ENCODE measurements at regions not wholly inside any gene's neighbourhood (a gene's known extent, or its start where the extent isn't known, plus 50 kb on each side); places are given as distances from the start of the nearest gene placed in this dataset.
"Not testable (repeated sequence)": the region's sequence is repeated elsewhere in the genome, so short reads cannot be mapped to it uniquely, and the experiment has no call there.

DNA sequence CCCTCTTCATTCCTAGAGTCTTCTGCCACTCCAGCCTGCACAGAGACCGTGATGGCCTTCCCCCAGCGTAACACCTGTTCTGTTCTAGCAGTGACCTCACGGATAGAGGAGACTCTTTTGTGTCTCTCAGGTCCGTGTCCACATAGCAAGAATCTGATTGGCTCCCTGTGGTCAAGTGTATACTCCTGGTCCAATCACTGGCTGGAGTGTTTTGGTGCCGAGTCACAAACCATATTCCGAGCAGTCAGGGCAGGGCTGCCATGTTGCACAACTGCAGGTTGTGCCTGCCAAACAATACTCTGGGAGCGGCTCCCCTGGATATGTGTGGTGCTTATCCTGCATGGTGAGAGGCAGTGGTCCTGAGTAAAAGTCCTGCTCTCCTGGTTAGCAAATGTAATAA, 402.4 kb downstream of the KCNRG start:
- no peak overlapping the region for H3K4me3 Mint-ChIP-seq
- DNase-seq (ENCODE audit: low spot score in 2 of 2) (no peak), ATAC-seq (replicated peaks; ENCODE audit: extremely low read depth, poor library complexity, severe bottlenecking) (no peak)
- no peaks in the 10 kb centered on the region for H3K27me3 Mint-ChIP-seq
- H3K27ac Mint-ChIP-seq (ENCODE audit: low read depth): no peak overlapping the region
- H3K36me3 Mint-ChIP-seq (ENCODE audit: insufficient read depth): no peaks in the 10 kb centered on the region
- peaks cover 30% of the 10 kb centered on the region for H3K4me1 Mint-ChIP-seq
- H3K9me3 Mint-ChIP-seq: no peaks in the 10 kb centered on the region

DNA sequence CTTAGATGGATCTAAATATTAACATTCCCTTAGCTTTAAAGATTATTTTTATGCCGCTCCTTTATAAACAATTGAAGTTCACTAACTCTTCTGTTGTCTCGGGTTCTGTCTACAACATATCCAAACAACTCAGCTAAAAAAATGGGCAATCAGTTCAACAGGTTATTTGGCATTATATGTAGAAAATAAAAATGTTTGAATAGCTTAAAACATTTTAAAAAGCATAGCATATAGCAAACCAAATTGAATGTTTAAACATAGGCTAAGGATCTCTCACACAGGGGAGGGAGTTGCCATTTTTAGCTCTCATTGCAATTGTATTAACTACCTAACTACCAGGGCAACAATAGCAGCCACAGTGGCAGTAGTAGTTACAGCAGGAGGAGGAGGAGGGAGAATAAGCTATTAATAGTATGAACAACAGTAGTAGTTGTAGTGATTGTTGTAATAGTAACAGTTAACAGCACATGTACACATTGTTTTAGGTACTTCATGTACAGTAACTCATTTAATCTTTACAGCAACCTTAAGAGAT, 404.2 kb downstream of the KCNRG start:
- no peak overlapping the region for H3K4me3 Mint-ChIP-seq
- H3K36me3 Mint-ChIP-seq (ENCODE audit: insufficient read depth): no peaks in the 10 kb centered on the region
- ATAC-seq (replicated peaks; ENCODE audit: extremely low read depth, poor library complexity, severe bottlenecking) (no peak), DNase-seq (ENCODE audit: low spot score in 2 of 2) (no peak)
- H3K4me1 Mint-ChIP-seq: peaks cover 40% of the 10 kb centered on the region
- no peak overlapping the region for H3K27ac Mint-ChIP-seq (ENCODE audit: low read depth)
- no peaks in the 10 kb centered on the region for H3K27me3 Mint-ChIP-seq
- H3K9me3 Mint-ChIP-seq: no peaks in the 10 kb centered on the region

DNA sequence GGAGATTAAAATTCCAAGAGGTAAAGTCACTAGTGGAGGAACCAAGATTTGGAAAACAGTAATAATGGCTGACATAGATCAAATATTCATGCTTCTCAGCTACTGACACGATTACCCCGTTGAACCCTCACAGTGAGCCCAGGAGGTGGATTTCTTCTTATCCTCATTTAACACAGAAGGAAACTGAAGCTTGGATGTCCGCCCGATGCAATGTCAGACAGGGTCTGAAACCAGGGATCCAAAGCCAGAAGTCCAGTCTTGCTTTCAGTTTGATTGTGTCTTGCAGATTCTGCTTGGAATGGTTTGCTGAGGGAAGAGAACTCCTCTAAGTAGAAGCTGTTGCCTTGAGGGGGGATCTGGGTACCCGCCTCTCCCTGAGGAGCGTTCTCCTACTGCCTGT, 404.7 kb downstream of the KCNRG start:
- Mint-ChIP-seq H3K36me3 (ENCODE audit: insufficient read depth) (no peaks in the 10 kb centered on the region), H3K4me3 (no peak overlapping the region), H3K4me1 (peaks cover 40% of the 10 kb centered on the region), H3K27ac (ENCODE audit: low read depth) (no peak overlapping the region), H3K27me3 (no peaks in the 10 kb centered on the region), H3K9me3 (no peaks in the 10 kb centered on the region)
- DNase-seq (ENCODE audit: low spot score in 2 of 2) (no peak), ATAC-seq (replicated peaks; ENCODE audit: extremely low read depth, poor library complexity, severe bottlenecking) (no peak)

DNA sequence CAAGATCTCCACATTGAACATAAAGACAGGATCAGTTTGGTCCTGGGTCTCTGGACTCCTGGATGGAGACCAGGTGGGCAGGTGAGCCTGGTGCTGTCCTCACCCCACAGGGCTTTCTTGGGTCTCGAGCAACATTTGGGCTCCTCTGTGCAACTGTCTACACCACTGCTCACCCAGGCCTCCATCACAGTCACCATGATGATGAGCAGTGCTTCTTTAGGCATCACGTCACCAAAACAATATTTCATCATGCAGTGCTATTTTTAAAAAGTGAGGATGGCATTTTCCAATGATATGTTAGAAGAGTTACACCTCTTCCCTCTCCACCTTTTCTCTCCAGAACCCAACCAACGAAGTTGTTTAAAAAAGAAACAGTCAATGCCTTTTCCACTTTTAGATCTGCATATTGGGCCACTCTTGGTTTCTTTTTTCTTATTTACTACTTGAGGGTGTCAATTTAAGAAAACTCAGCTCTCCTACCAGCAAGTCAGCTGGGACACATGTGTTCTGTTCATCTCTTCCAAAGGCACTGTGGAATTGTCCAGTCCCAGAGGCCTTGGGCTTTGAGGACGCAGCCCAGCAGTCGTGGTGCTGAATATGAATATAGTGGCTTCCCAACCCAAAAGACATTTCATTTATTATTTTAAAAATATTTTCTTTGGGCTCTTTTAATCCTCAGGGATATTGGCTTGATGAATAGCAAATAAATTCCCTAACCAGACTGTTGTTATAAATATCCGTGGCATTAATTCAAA, 405.7 kb downstream of the KCNRG start:
- Mint-ChIP-seq H3K4me1 (peaks cover 36% of the 10 kb centered on the region), H3K27ac (ENCODE audit: low read depth) (no peak overlapping the region), H3K36me3 (ENCODE audit: insufficient read depth) (no peaks in the 10 kb centered on the region), H3K27me3 (no peaks in the 10 kb centered on the region), H3K4me3 (no peak overlapping the region), H3K9me3 (no peaks in the 10 kb centered on the region)
- ATAC-seq (replicated peaks; ENCODE audit: extremely low read depth, poor library complexity, severe bottlenecking) (no peak), DNase-seq (ENCODE audit: low spot score in 2 of 2) (no peak)

- peak overlapping the region; percentile 60 for H3K4me3 Mint-ChIP-seq
- peaks cover 38% of the 10 kb centered on the region for H3K4me1 Mint-ChIP-seq
- H3K9me3 Mint-ChIP-seq: no peaks in the 10 kb centered on the region
- peak overlapping the region; percentile 90 for H3K27ac Mint-ChIP-seq (ENCODE audit: low read depth)
- no peaks in the 10 kb centered on the region for H3K27me3 Mint-ChIP-seq
- DNase-seq (ENCODE audit: low spot score in 2 of 2): no peak
- H3K36me3 Mint-ChIP-seq (ENCODE audit: insufficient read depth): no peaks in the 10 kb centered on the region
- no peak for ATAC-seq (replicated peaks; ENCODE audit: extremely low read depth, poor library complexity, severe bottlenecking)
These were observed 406.4 kb downstream of the KCNRG start for GRCh38 chr13:50421473-50422130.

- ATAC-seq (replicated peaks; ENCODE audit: extremely low read depth, poor library complexity, severe bottlenecking) (peak; percentile 96), DNase-seq (ENCODE audit: low spot score in 2 of 2) (peak in 1 of 2 donors; percentile 31)
- peak overlapping the region; percentile 90 for H3K27ac Mint-ChIP-seq (ENCODE audit: low read depth)
- H3K27me3 Mint-ChIP-seq: no peaks in the 10 kb centered on the region
- H3K9me3 Mint-ChIP-seq: no peaks in the 10 kb centered on the region
- peaks cover 47% of the 10 kb centered on the region for H3K4me1 Mint-ChIP-seq
- H3K4me3 Mint-ChIP-seq: peak overlapping the region; percentile 60
- H3K36me3 Mint-ChIP-seq (ENCODE audit: insufficient read depth): peaks cover 4% of the 10 kb centered on the region
These were observed 407.2 kb downstream of the KCNRG start for GRCh38 chr13:50422181-50423148.

DNA sequence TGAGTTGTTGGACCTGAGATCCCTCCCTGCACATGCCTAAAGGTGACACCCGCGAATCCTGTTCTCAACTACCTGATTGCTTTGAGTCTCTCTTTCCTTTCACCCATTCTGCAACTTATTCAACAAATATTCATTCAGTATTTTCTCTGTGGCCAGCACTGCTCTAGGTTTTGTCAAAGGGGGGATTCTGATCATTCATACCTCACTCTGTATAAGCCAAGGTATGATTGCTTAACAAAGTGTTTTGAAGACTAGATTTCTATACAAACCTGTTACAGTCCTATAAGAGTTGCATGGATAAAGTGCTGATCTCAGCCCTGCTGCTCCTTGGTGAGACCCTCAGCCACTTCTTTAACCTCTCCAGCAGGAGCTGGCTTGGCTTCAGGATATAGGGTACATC, 409.7 kb downstream of the KCNRG start:
- H3K4me3 Mint-ChIP-seq: no peak overlapping the region
- no peaks in the 10 kb centered on the region for H3K9me3 Mint-ChIP-seq
- peaks cover 50% of the 10 kb centered on the region for H3K4me1 Mint-ChIP-seq
- H3K27ac Mint-ChIP-seq (ENCODE audit: low read depth): no peak overlapping the region
- H3K36me3 Mint-ChIP-seq (ENCODE audit: insufficient read depth): peaks cover 5% of the 10 kb centered on the region
- DNase-seq (ENCODE audit: low spot score in 2 of 2): no peak
- no peak for ATAC-seq (replicated peaks; ENCODE audit: extremely low read depth, poor library complexity, severe bottlenecking)
- no peaks in the 10 kb centered on the region for H3K27me3 Mint-ChIP-seq

- Mint-ChIP-seq H3K27ac (ENCODE audit: low read depth) (no peak overlapping the region), H3K4me1 (peaks cover 47% of the 10 kb centered on the region), H3K9me3 (no peaks in the 10 kb centered on the region), H3K27me3 (no peaks in the 10 kb centered on the region), H3K4me3 (no peak overlapping the region), H3K36me3 (ENCODE audit: insufficient read depth) (peaks cover 5% of the 10 kb centered on the region)
- no peak for DNase-seq (ENCODE audit: low spot score in 2 of 2)
- no peak for ATAC-seq (replicated peaks; ENCODE audit: extremely low read depth, poor library complexity, severe bottlenecking)
These were observed 410.5 kb downstream of the KCNRG start for GRCh38 chr13:50425772-50426171.

- Mint-ChIP-seq H3K4me1 (peaks cover 40% of the 10 kb centered on the region), H3K36me3 (ENCODE audit: insufficient read depth) (peaks cover 5% of the 10 kb centered on the region), H3K4me3 (peak overlapping the region; percentile 61), H3K27me3 (no peaks in the 10 kb centered on the region), H3K9me3 (no peaks in the 10 kb centered on the region), H3K27ac (ENCODE audit: low read depth) (peak overlapping the region; percentile 92)
- DNase-seq (ENCODE audit: low spot score in 2 of 2) (no peak), ATAC-seq (replicated peaks; ENCODE audit: extremely low read depth, poor library complexity, severe bottlenecking) (no peak)
These were observed 411.7 kb downstream of the KCNRG start for GRCh38 chr13:50426927-50427326.

DNA sequence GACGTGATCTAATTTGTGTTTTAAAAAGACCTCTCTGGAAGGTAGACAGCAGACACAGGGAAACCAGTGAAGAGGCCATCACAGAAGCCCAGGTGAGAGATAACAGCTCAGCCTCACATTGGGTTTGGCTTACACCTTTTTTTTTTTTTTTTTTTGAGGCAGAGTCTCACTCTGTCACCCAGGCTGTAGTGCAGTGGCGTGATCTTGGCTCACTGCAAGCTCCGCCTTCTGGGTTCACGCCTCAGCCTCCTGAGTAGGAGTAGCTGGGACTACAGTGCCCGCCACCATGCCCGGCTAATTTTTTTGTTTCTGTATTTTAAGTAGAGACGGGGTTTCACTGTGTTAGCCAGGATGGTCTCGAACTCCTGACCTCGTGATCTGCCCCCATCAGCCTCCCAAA, 412.3 kb downstream of the KCNRG start:
- H3K36me3 Mint-ChIP-seq (ENCODE audit: insufficient read depth); H3K9me3 Mint-ChIP-seq; H3K27me3 Mint-ChIP-seq: not testable (repeated sequence)
- ATAC-seq (replicated peaks; ENCODE audit: extremely low read depth, poor library complexity, severe bottlenecking) (peak; percentile 96), DNase-seq (ENCODE audit: low spot score in 2 of 2) (peak in 1 of 2 donors; percentile 55)
- Mint-ChIP-seq H3K4me3 (peak overlapping the region; percentile 61), H3K27ac (ENCODE audit: low read depth) (peak overlapping the region; percentile 92), H3K4me1 (peaks cover 34% of the 10 kb centered on the region)

- peaks cover 5% of the 10 kb centered on the region for H3K36me3 Mint-ChIP-seq (ENCODE audit: insufficient read depth)
- DNase-seq (ENCODE audit: low spot score in 2 of 2) (no peak), ATAC-seq (replicated peaks; ENCODE audit: extremely low read depth, poor library complexity, severe bottlenecking) (no peak)
- H3K27me3 Mint-ChIP-seq: no peaks in the 10 kb centered on the region
- H3K4me3 Mint-ChIP-seq: peak overlapping the region; percentile 61
- peak overlapping the region; percentile 92 for H3K27ac Mint-ChIP-seq (ENCODE audit: low read depth)
- H3K9me3 Mint-ChIP-seq: no peaks in the 10 kb centered on the region
- peaks cover 26% of the 10 kb centered on the region for H3K4me1 Mint-ChIP-seq
These were observed 413.1 kb downstream of the KCNRG start for GRCh38 chr13:50428183-50428877.

GRCh38 chr13:50435011-50435410, 408.5 kb downstream of the DLEU7 start:
- no peaks in the 10 kb centered on the region for H3K4me1 Mint-ChIP-seq
- H3K9me3 Mint-ChIP-seq: no peaks in the 10 kb centered on the region
- ATAC-seq (replicated peaks; ENCODE audit: extremely low read depth, poor library complexity, severe bottlenecking): no peak
- H3K27ac Mint-ChIP-seq (ENCODE audit: low read depth): no peak overlapping the region
- DNase-seq (ENCODE audit: low spot score in 2 of 2): no peak
- no peak overlapping the region for H3K4me3 Mint-ChIP-seq
- H3K27me3 Mint-ChIP-seq: no peaks in the 10 kb centered on the region
- no peaks in the 10 kb centered on the region for H3K36me3 Mint-ChIP-seq (ENCODE audit: insufficient read depth)

Measured in central memory CD8-positive, alpha-beta T cell (primary cell).